ENCODE measurements at regions not wholly inside any gene's neighbourhood (a gene's known extent, or its start where the extent isn't known, plus 50 kb on each side); places are given as distances from the start of the nearest gene placed in this dataset.
A peak's percentile ranks its signal among the peaks of the same experiment; 100 is the strongest.
"Not testable (repeated sequence)": the region's sequence is repeated elsewhere in the genome, so short reads cannot be mapped to it uniquely, and the experiment has no call there.

DNA sequence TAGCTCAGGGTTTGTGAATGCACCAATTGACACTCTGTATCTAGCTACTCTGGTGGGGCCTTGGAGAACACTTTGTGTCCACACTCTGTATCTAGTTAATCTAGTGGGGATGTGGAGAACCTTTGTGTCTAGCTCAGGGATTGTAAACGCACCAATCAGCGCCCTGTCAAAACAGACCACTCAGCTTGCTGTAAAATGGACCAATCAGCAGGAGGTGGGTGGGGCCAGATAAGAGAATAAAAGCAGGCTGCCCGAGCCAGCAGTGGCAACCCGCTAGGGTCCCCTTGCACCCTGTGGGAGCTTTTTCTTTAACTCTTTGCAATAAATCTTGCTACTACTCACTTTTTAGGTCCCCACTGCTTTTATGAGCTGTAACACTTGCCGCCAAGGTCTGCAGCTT is 115.6 kb upstream of the MBNL1 start:
- DNase-seq: not testable (repeated sequence)

- peak; percentile 67 for DNase-seq
Observed at GRCh38 chr3:152155246-152156020, 113.3 kb upstream of the MBNL1 start.

DNA sequence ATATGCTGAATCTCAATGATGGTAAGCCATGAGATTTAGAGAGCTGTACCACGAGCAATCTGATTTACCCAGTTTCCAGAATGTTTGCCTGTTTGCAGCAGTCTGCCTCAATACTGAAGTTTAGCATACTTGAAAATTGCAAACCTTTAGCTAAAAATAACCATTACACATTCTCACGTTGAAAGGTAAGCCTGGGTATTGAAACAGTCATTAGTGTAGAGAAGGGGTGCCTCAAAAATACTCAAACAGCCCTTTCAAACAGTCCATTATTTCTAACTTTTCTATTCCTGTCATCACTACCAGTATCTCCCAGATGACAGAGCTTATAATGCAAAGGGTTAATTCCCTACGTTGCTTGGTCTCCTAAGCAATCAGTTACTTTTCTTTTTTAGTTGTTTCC is 111.8 kb upstream of the MBNL1 start:
- DNase-seq: no peak

DNA sequence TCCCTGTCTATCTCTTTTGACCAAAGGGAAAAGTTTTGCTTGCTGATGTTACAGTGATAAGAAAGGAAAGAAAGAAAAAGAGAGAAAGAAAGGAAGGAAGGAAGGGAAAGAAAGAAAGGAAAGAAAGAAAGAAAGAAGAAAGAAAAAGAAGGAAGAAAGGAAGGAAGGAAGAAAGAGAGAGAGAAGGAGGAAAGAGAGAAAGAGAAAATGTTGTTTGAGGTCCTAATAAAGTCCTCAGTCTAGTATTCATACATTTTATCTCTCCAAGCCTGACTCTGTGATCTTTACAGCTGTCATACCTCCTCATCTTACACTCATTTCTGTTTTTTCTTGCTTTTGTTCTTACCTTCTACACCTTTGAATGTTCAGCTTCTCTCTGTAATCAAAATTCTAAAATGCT is 111.4 kb upstream of the MBNL1 start:
- DNase-seq: no peak

GRCh38 chr3:152159328-152159727 is 109.4 kb upstream of the MBNL1 start:
- DNase-seq: peak; percentile 91

- no peak for DNase-seq
Observed at GRCh38 chr3:152160350-152161011, 108.2 kb upstream of the MBNL1 start.

DNA sequence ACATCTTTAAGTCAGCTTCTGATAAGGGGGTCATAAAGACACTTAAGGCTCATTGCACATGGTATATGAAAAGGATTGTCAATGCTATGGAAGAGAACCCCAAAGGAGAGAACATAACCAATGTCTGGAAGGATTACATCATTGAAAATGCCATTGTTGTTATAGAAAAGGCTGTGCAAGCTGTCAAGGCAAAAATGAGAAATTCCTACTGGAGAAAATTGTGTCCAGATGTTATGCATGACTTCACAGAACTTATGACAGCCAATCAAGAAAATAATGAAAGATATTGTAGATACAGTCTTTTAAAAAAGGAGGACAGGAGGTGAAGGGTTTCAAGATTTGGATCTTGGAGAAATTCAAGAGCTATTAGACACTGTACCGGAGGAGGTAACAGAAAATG is 96.3 kb upstream of the MBNL1 start:
- peak; percentile 67 for DNase-seq

DNA sequence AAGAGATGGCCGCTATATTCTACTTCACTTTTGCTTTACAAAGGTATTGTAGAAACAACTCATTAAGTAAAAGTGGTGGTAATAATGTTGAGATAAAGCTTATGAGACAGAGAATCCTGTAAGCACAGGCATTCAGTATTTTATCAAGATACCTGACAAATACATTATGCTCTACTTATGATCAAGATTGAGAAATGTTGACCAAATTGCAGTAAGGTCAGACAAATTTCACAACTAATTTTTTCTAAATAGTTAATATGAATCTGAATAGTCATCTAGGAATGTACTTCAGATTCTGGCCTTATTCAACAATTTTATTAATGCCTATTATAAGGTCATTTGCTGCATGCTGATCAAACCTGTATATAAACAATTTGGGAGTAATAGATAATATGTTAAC is 95.1 kb upstream of the MBNL1 start:
- DNase-seq: no peak

- DNase-seq: no peak
Observed at GRCh38 chr3:152174876-152175527, 93.7 kb upstream of the MBNL1 start.

DNA sequence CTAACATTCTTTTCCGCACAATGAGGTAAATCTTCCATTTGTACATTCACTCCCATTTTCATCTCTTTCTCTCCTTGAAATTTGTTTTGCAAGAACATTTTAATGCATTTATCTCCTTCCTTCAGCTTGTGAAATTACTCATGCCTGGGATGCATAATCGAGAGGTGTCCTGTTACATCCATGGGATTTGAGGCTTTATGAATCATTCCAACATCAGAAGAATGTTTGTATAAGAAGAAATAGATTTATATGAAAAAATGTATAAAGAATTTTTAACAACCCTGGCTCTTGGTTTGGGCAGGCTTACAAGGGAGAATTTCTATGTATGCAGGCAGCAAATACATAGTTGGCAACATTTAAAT is 93.2 kb upstream of the MBNL1 start:
- peak; percentile 93 for DNase-seq

- DNase-seq: peak; percentile 78
Observed at GRCh38 chr3:152176241-152176640, 92.5 kb upstream of the MBNL1 start.

DNA sequence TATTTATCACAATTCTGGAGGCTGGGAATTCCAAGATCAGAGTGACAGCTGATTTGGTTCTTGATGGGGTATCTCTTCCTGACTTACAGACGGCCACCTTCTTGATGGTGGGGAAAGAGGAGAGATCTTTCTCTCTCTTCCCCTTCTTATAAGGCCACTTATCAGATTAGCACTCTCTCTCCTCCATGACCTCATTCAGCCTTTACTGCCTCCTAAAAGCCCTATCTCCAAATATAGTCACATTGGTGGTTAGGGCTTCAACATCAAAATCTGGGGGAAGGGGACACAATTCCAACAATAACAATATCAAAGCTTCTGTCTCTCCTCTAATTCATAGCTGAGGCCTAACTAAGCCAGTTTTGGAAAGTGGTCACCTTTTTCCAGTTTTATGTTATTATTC is 91.7 kb upstream of the MBNL1 start:
- DNase-seq: no peak

- peak; percentile 31 for DNase-seq
Observed at GRCh38 chr3:152177757-152178156, 91.0 kb upstream of the MBNL1 start.

GRCh38 chr3:152183473-152183872 is 85.3 kb upstream of the MBNL1 start:
- peak; percentile 35 for DNase-seq

DNA sequence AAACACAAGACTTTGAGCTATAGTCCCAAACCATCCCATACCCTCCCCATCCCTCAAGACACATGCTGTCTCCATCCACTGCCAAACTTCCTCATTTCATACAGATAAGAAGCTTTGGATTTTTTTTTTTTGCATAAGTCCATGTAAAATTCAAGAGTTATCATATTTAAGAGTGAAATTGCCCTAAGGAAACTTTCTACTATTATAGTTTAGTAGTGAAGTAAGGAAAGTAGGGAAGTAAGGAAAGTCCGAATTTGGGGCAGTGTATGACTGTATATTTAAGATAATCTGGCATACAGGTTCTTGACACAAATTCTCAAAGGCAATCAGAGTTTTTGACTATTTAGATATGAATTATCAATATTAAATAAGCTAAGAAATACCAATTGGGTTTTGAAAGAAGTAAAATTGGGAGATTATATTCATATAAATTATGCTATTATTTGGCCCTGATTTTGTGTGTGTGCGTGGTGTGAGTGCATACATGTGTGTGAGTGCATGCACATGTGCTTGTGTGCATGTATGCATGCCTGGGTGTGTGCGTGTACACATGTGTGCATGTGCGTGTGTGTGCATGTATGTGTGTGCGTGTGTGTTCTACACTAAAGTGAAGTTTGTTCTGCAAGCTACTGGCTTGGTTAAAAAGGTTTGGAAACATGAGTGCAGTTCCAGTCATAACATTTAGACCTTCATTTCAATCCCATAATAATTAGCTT is 83.6 kb upstream of the MBNL1 start:
- DNase-seq: no peak

DNA sequence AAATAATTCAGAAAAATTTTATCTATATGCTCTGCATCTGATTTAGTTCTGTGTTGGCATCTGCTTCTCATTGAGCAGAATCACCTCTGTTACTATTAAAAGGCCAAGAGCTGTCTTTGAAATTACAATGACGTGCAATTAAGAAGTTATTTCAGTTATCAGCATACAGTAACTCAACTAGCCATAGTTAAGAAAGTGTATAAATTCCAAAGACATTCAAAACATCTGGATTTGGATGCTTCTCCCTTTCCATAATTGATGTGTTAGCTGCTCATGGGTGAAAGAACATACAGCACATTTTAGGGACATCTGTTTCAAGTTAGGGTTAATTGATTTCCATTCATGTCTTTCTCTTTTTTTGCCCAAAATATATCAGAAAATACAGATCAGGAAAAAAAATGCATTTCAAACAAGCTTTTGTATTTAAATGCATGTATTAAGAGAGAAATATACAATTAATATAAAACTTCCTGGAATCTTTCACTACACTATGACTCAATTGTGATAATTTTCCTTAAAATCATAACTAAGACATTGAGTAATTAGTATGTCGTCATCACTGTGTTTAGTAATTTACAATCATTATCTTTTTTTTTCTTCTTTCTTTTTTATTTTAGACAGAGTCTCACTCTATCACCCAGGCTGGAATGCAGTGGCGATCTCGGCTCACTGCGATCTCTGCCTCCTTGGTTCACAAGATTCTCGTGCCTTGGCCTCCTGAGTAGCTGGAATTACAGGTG is 82.7 kb upstream of the MBNL1 start:
- peak; percentile 85 for DNase-seq

- DNase-seq: no peak
Observed at GRCh38 chr3:152190636-152191183, 78.0 kb upstream of the MBNL1 start.

DNA sequence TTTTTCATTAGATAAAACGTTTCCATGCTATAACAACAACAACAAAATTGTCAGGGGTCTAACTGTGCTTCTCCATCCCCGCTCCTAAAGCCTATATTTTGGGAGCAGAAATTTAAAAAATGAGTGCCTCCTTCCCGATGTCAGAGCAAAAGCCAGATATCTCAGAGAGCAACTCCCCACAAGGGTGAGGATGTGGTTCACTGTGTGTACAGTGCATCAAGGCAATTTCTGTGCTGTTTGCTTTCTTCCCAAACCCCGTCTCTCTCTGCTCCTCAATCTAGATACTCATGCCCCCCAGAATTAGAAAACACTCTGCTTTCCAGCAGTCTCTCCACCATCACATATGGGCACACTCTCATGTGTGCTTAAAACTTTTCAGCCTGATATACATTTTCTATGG is 76.7 kb upstream of the MBNL1 start:
- DNase-seq: no peak

DNA sequence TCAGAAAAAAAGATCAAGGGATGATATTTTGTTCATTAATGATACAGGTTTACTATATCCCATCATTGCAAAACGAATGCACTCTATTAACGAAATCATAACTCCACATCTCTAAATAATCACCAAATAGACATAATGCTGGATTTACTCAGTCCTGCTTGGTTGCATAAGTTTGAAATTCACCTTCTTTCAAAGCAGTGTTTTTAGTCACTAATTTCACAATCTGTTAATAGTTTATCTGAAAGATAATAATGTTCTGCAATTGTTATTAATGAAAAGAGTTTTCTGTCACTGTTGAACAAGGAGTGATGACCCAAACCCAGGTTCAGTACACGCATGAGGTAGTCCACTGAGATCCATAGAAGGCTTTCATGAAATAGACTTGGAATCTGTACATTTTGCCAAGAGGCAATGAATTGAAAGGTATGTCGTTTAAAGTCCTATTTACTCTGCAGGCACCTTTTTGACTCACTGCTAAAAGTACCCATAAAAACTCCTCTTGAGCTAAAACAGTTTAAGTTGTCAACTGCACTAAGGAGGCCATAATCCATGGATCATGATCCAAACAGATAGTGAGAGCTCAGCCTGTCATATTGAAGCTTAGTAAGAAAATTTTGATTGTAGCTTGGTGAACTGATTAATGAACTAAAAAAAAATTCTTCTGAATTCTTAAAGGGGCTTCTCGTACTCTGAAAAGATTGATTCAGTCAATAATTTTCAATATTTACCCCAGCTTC is 75.6 kb upstream of the MBNL1 start:
- no peak for DNase-seq

DNA sequence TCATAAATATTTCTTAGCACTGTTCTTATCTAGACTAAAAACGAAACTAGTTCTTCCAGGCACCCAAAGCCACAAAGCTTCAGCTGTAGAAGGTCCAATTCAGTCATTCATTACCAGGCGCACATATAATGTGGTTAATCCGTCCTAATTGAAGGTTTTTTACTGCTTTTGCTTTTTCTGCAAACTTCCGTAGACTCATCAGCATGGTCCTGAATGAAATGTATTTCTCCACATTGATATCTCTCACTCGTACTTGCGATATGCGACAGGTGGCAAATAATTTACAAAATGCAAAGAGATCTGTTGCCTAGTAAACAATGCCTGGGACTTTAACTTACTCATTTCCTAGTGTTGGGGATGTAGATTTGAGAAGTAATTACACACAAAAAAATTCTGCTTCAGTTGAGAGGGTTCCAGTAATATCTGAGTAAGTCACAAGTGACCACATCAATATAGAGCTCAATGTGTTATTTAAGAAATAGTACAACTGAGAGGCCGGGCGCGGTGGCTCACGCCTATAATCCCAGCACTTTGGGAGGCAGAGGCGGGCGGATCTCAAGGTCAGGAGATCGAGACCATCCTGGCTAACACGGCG is 75.0 kb upstream of the MBNL1 start:
- DNase-seq: no peak

GRCh38 chr3:152195206-152195605 is 73.5 kb upstream of the MBNL1 start:
- DNase-seq: no peak

Measured in fibroblast of skin of abdomen (primary cell).